BJ (cell line): ENCODE measurements at regions not wholly inside any gene's neighbourhood (a gene's known extent, or its start where the extent isn't known, plus 50 kb on each side); places are given as distances from the start of the nearest gene placed in this dataset.

Experiments used
- CTCF ChIA-PET: fragments of 350-600 bp; formaldehyde crosslinking; extraction: SDS; loops from one replicate; lab custom pipeline; 2021; ENCODE audit warnings: antibody characterized with exemption, inconsistent platforms; lab: Yijun Ruan, JAX
- POLR2A ChIA-PET: fragments of 300-600 bp; sonication (Branson Sonifier 250); formaldehyde crosslinking; extraction: SDS; loops from one replicate; lab custom pipeline; 2021; ENCODE audit warnings: antibody characterized with exemption; lab: Charles Lee
- DNase-seq: peaks from one replicate; pipeline ENCODE4 v3.0.0-alpha.2; 2011; ENCODE audit warnings: low read depth
- H3K27me3 ChIP-seq: 2 replicates; pipeline ENCODE4 v1.6.0; 2011; ENCODE audit warnings: low read length; ENCODE audit not compliant: control insufficient read depth, insufficient read depth
- H3K36me3 ChIP-seq: 2 replicates; pipeline ENCODE4 v1.5.1; 2011; ENCODE audit warnings: low read length; ENCODE audit not compliant: control insufficient read depth, insufficient read depth
- H3K4me3 ChIP-seq: 2 replicates; pipeline ENCODE4 v1.5.1; 2011; ENCODE audit warnings: low read depth, mild to moderate bottlenecking, control low read depth, low read length
- TF ChIP-seq, protein P1 (sequence below): IDR thresholded peaks from 2 replicates; pipeline ENCODE4 v1.5.1; 2011; ENCODE audit warnings: low read depth, mild to moderate bottlenecking, control low read depth, inconsistent platforms, low read length, moderate library complexity; ENCODE audit not compliant: insufficient read depth

DNA sequence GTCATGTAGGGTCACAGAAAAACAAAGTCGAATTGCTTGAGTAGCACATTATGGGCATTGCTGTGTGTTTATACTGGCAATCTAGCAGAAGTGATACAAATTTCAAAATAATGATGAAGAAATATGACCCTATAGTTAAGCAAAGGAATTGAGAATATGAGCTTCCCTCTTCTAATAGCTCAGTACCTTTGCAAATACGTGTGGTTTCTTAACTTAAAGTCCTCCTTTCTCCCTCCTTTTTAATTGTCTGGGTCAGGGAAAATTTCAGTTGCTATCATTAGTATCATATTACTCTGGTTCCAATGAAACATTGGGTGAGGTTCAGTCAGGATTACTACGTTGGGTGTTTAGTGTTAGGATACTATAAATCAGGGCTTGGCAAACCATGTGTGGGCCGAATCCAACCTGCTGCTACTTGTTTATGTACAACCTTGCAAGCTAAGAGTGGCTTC lies 166.8 kb upstream of the CARMIL1 start:
- Histone ChIP-seq H3K27me3 (no peaks in the 10 kb centered on the region), H3K36me3 (peaks cover 5% of the 10 kb centered on the region; the same call in 1 of the 2 replicates), H3K4me3 (no peak overlapping the region)
- ChIA-PET POLR2A (interaction anchor here (0.6 kb wide), 1 partner anchor 263 kb away, joined by 4 read pairs; no protein-coding TSS in a partner anchor), CTCF (interaction anchor here (0.8 kb wide), 1 partner anchor 41 kb away, joined by 3 read pairs; no protein-coding TSS in a partner anchor)
- TF ChIP-seq, protein P1, sequence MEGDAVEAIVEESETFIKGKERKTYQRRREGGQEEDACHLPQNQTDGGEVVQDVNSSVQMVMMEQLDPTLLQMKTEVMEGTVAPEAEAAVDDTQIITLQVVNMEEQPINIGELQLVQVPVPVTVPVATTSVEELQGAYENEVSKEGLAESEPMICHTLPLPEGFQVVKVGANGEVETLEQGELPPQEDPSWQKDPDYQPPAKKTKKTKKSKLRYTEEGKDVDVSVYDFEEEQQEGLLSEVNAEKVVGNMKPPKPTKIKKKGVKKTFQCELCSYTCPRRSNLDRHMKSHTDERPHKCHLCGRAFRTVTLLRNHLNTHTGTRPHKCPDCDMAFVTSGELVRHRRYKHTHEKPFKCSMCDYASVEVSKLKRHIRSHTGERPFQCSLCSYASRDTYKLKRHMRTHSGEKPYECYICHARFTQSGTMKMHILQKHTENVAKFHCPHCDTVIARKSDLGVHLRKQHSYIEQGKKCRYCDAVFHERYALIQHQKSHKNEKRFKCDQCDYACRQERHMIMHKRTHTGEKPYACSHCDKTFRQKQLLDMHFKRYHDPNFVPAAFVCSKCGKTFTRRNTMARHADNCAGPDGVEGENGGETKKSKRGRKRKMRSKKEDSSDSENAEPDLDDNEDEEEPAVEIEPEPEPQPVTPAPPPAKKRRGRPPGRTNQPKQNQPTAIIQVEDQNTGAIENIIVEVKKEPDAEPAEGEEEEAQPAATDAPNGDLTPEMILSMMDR = no peak
- no peak for DNase-seq

DNA sequence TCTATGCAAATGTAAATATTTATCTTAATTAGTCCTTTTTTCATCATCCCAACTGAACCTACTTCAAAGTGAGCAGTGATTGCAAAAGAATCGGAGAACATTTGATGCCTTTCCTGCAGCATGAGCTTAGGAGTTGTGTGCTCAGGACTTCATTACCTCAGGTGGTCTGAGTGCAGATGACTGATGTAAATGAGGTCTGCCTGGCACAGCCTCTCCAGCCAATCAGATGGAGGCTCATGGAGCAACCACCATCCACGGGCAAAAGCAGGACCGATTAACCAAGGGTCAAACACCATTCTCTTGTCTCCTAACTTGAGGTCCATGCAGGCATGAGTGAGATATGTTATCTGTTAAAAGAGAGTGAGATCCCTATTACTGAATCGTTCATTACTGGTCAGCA lies 165.7 kb upstream of the CARMIL1 start:
- TF ChIP-seq, protein P1 = no peak
- no peak for DNase-seq
- Histone ChIP-seq H3K36me3 (peaks cover 1% of the 10 kb centered on the region; the same call in 1 of the 2 replicates), H3K27me3 (no peaks in the 10 kb centered on the region), H3K4me3 (no peak overlapping the region)
- ChIA-PET POLR2A (no interaction called here), CTCF (interaction anchor here (0.8 kb wide), 1 partner anchor 42 kb away, joined by 3 read pairs; no protein-coding TSS in a partner anchor)

DNA sequence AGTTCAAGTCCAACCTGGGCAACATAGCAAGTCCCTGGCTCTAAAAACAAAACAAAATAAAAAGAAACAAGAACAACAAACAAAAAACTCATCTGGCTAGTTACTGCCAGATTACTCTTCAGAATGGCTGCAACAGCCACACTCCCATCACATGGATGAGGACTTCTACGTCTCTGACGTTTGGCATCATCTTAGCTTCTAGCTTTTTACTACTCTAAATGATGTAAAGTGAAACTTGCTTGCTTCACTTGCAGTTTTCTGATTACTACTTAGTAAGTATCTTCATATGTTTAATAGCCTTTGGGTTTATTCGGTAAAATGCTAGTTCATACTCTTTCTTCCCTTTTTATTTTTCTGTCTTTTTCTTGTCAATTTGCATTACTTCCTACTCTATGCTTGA lies 161.1 kb upstream of the CARMIL1 start:
- DNase-seq = no peak
- CTCF ChIA-PET = interaction anchor here (0.8 kb wide), 1 partner anchor 9 kb away, joined by 3 read pairs; no protein-coding TSS in a partner anchor
- Histone ChIP-seq H3K36me3 (peaks cover 1% of the 10 kb centered on the region; the same call in 1 of the 2 replicates), H3K4me3 (no peak overlapping the region), H3K27me3 (no peaks in the 10 kb centered on the region)
- TF ChIP-seq, protein P1 = no peak
- POLR2A ChIA-PET = no interaction called here

DNA sequence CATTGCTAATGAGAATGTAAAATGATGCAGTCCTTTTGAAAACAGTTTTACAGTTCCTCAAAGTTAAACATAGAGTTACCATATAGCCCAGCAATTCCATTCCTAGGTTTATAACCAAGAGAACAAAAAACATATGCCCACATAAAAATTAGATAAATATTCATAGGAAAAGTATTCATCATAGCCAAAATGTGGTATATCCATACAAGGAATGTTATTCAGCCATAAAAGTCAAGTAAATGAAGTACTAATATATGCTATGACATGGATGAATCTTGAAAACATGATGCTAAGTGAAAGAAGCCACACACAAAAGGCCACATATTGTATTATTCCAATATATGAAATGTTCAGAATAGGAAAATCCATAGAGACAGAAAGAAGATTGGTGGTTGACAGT lies 158.0 kb upstream of the CARMIL1 start:
- H3K27me3 ChIP-seq = no peaks in the 10 kb centered on the region
- no peak for DNase-seq
- TF ChIP-seq, protein P1 = no peak
- H3K36me3 ChIP-seq = no peaks in the 10 kb centered on the region; the same call in 1 of the 2 replicates
- ChIA-PET POLR2A (no interaction called here), CTCF (no interaction called here)
- H3K4me3 ChIP-seq = no peak overlapping the region

DNA sequence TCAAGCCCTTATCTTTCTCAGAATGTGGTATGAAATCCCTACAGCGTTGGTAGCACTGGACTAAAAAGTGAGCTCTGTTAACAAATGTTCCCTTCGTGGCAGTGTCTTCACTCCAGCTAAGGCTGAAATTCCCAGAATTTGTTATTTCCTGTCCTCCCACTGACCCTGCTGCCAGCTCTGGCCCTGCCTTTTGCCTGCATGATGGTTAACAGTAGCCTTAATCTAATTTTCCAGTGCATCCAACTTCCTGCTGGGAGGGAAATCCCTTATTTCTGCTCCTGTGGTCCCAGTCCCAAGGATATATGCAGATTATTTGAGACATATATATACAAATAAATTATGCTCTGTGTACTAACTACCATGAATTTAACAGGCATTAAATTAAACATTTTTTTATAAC lies 157.2 kb upstream of the CARMIL1 start:
- TF ChIP-seq, protein P1 = no peak
- Histone ChIP-seq H3K4me3 (no peak overlapping the region), H3K36me3 (no peaks in the 10 kb centered on the region; the same call in 1 of the 2 replicates), H3K27me3 (no peaks in the 10 kb centered on the region)
- ChIA-PET POLR2A (no interaction called here), CTCF (no interaction called here)
- no peak for DNase-seq
